ENCODE measurements at regions not wholly inside any gene's neighbourhood (a gene's known extent, or its start where the extent isn't known, plus 50 kb on each side); places are given as distances from the start of the nearest gene placed in this dataset.
A peak's percentile ranks its signal among the peaks of the same experiment; 100 is the strongest.
"Not testable (repeated sequence)": the region's sequence is repeated elsewhere in the genome, so short reads cannot be mapped to it uniquely, and the experiment has no call there.

- TF ChIP-seq POLR2A (IDR thresholded peaks at IDR 0.05; ENCODE audit: low read depth) = no peak
- Histone ChIP-seq H3K4me3 (no peak overlapping the region), H3K4me1 (no peaks in the 10 kb centered on the region), H3K27ac (replicated peaks in 1 of 4) (no peak overlapping the region), H3K36me3 (no peaks in the 10 kb centered on the region), H3K27me3 (no peaks in the 10 kb centered on the region), H3K9me3 (no peaks in the 10 kb centered on the region)
- intact Hi-C loops (cut with DNase I) = no loop called here
- WGBS = 71% methylated on average over 3 of the region's 3 CpGs
- DNase-seq (ENCODE audit: extremely low spot score) = peak; percentile 70
Observed at GRCh38 chr1:116290085-116290705, 82.8 kb upstream of the ATP1A1 start.

DNA sequence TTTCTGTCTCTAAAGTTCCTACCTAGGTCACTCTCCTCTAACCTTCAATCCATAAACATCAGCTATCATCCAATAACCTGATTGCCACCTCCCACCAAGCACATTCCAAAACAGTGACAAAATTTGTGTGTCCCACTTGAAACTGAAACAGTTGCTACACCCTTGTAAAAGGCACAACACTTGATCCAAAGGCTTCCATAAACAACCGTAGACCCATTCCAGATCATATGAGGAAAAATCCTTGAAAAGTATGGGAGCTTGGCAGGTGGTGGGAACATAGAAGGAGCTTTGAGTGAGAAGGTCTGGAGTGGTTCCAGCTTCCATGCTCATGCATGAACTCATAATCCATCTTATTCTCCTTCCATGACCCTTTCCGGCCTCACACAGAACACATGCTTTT lies 82.0 kb upstream of the ATP1A1 start:
- TF ChIP-seq CTCF (IDR thresholded peaks at IDR 0.05) (no peak), POLR2A (IDR thresholded peaks at IDR 0.05; ENCODE audit: low read depth) (no peak), EP300 (IDR thresholded peaks at IDR 0.05) (no peak), POLR2AphosphoS5 (IDR thresholded peaks at IDR 0.05) (no peak)
- no peak for DNase-seq (ENCODE audit: extremely low spot score)
- no peaks in the 10 kb centered on the region for H3K4me1 ChIP-seq
- H3K9me3 ChIP-seq = no peaks in the 10 kb centered on the region
- H3K4me3 ChIP-seq = no peak overlapping the region
- intact Hi-C loops (cut with DNase I) = no loop called here
- H3K27me3 ChIP-seq = no peaks in the 10 kb centered on the region
- no peak overlapping the region for H3K27ac ChIP-seq (replicated peaks in 1 of 4)
- WGBS = 97% methylated on average over 2 of the region's 2 CpGs
- no peaks in the 10 kb centered on the region for H3K36me3 ChIP-seq

DNA sequence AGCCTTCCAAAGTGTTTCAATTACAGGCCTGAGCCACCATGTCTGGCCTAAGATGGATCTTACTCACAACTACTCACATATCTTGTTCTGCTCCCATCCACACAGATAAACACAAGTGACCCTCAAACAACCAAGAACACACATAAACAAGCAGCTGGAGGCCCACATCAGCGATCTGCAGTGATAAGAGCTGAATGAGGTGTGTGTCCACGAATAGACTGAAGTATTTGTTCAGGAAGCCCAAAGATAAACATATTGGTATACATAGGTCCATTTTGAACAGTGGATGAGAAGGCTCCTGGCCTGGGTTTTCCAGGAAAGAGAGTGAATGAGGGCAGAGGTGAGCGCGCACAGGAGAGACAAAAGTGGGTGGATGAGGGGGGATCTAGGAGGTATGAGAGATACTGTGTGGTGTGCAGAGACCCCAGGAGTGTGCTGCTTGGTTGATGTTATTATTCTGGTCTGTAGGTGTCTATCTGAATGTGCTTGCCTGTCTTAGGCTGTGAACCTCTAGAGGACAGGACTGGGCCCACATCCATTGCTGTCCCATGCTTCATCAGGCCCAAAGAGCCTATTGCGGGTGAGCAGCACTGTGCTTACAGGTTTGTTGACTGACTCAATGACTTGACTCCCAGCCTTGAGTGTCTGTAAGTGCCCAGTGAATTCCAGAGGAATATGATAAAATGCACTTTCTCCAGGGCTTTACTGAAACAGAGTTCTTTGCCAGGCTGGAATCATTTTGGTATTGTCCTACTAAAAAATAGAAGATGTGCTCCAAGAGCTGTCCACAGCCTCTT lies 79.9 kb upstream of the ATP1A1 start:
- H3K27ac ChIP-seq (replicated peaks in 1 of 4) = no peak overlapping the region
- DNase-seq (ENCODE audit: extremely low spot score) = peak; percentile 60
- H3K36me3 ChIP-seq = no peaks in the 10 kb centered on the region
- peaks cover 0 to 4% (median 2%) of the 10 kb centered on the region in 4 donors for H3K9me3 ChIP-seq
- no peaks in the 10 kb centered on the region for H3K27me3 ChIP-seq
- intact Hi-C loops (cut with DNase I) = no loop called here
- H3K4me3 ChIP-seq = no peak overlapping the region
- no peaks in the 10 kb centered on the region for H3K4me1 ChIP-seq
- WGBS = 77% methylated on average over 5 of the region's 5 CpGs
- TF ChIP-seq CTCF (IDR thresholded peaks at IDR 0.05) (no peak), POLR2A (IDR thresholded peaks at IDR 0.05; ENCODE audit: low read depth) (no peak), EP300 (IDR thresholded peaks at IDR 0.05) (no peak), POLR2AphosphoS5 (IDR thresholded peaks at IDR 0.05) (no peak)

DNA sequence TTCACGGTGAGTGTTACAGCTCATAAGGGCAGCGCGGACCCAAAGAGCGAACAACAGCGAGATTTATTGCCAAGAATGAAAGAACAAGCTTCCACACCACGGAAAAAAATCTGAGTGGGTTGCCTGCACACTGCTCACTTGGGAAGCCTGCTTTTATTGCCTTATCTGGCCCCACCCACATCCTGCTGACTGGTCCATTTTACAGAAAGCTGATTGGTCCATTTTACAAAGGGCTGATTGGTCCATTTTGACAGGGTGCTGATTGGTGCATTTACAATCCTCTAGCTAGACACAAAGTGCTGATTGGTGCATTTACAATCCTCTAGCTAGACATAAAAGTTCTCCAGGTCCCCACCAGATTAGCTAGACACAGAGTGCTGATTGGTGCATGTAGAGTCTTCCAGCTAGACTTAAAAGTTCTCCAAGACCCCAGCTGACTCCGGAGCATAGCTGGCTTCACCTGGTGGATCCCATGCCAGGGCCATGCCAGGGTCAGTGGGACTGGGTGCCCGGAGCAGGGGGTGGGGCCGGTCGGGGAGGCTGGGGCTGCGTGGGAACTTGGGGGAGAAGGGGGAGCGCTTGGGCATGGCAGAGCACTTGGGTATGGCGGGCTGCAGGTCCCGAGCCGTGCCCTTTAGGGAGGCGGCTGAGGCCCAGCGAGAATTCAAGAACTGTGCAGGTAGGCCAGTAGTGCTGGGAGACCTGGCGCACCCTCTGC lies 75.4 kb upstream of the ATP1A1 start:
- no peaks in the 10 kb centered on the region for H3K27me3 ChIP-seq
- 89% methylated on average over 14 of the region's 18 CpGs for WGBS
- DNase-seq (ENCODE audit: extremely low spot score) = peak; percentile 81
- intact Hi-C loops (cut with DNase I) = no loop called here
- H3K4me1 ChIP-seq = no peaks in the 10 kb centered on the region
- H3K4me3 ChIP-seq = no peak overlapping the region
- H3K36me3 ChIP-seq = no peaks in the 10 kb centered on the region
- H3K9me3 ChIP-seq = peaks cover 0 to 7% (median 3%) of the 10 kb centered on the region in 4 donors
- H3K27ac ChIP-seq (replicated peaks in 1 of 4) = no peak overlapping the region
- TF ChIP-seq POLR2A (IDR thresholded peaks at IDR 0.05; ENCODE audit: low read depth) = no peak
- TF ChIP-seq EP300 (IDR thresholded peaks at IDR 0.05) = no peak
- no peak for TF ChIP-seq CTCF (IDR thresholded peaks at IDR 0.05)
- no peak for TF ChIP-seq POLR2AphosphoS5 (IDR thresholded peaks at IDR 0.05)

DNA sequence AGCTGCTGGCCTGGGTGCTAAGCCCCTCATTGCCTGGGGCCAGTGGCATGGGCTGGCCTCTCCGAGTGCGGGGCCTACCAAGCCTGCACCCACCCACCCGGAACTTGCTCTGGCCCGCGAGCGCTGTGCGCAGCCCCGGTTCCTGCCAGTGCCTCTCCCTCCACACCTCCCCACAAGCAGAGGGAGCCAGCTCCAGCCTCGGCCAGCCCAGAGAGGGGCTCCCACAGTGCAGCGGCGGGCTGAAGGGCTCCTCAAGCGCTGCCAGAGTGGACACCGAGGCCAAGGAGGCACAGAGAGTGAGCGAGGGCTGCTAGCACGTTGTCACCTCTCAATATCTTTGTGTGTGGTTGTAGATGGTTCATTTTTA lies 74.8 kb upstream of the ATP1A1 start:
- H3K36me3 ChIP-seq; H3K9me3 ChIP-seq; H3K4me3 ChIP-seq; intact Hi-C loops (cut with DNase I); H3K27ac ChIP-seq (replicated peaks in 1 of 4); H3K4me1 ChIP-seq; H3K27me3 ChIP-seq: not testable (repeated sequence)
- 90% methylated on average over 9 of the region's 15 CpGs for WGBS
- peak; percentile 68 for DNase-seq (ENCODE audit: extremely low spot score)
